ENCODE measurements at regions not wholly inside any gene's neighbourhood (a gene's known extent, or its start where the extent isn't known, plus 50 kb on each side); places are given as distances from the start of the nearest gene placed in this dataset.

DNA sequence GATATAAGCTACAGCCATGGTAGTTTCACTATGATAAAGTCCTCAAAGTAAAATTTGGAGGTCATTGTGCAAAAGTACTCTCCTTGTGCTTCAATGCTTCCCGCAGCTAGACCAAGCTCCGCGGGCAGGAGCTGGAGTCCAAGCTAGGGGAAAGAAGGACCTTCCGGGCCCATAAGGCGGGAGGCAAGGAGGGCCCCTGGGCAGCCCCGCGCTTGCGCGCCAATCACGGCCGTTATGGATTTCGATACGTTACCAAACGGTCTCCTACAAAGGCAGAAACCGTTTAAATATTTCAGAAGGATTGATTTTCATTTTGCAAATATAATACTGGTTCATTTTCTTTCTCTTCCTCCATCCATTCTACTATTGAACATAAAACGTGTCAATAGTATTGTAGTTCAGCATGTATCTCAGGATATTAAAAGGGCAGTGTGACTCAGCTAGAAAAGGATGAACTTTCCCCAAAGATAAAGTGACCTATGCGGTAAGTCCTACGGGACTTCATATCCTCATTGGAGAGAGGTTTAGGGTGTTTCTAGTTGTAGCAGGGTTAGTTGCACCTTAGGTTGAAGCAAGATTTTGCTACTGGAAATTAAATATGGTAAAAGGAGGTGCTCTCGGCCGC lies 128.0 kb downstream of the KIF20B start:
- no peak for DNase-seq

- no peak for DNase-seq
Measured at GRCh38 chr10:89829887-89830269, 128.5 kb downstream of the KIF20B start.

- DNase-seq, result no peak
Measured at GRCh38 chr10:89830624-89831023, 129.2 kb downstream of the KIF20B start.

DNA sequence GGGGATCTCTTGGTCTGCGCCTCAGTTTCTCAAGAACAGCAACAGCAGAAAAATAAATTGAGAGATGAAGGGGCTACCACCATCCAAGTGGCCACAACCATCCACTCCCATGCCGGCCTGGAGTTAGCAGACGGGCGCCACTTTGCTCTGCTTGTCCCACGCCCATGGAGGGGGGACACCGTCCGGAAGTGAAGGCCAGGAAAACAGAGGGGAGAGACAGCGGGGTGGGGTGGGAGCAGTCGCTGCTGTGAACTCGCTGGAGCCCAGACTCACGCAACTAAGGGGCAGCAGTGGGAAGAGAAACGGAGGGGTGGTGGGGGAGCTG lies 135.4 kb downstream of the KIF20B start:
- DNase-seq, result no peak

DNA sequence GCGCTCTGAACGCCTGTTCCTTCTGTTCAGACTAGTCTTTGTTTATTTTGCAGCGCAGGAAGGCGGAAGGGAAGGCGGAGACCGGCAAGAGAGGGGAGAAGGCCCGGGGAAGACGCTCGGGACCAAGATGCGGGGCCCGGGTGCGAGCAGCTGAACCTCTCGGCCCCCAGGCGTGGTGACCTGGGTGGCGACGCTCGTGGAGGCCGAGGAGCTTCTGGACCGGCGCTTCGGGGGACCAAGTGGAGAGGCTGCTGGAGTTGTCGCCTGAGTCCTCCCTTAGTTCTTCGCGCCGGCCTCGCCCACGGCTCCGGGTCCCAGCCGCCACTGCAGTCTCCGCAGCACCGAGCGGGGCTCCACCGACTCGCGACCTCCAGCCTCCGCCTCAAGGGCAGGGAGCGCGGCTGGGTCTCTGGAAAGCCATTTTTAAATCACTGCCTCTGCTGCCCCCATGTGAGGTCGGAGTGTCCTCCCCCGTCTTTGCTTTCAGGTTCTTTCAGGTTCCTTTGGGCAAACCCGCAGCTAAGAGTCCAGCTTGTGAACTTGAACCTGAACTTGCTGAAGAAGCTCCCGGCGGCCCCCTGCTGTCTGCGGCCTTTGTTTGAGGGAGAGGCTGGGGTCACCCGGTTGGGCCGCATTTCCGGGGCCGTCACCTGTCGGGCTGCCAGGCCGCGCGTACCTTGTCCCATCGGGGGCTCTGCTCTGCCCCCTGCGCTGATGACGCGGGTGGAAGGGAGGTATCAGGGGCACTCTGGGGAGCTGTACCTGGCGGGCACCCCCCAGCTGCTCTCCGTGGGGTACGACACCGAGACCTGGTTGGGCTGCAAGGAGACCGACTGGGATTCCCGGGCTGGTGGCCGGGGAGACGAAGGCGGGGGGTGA lies 136.0 kb downstream of the KIF20B start:
- DNase-seq, result no peak

DNA sequence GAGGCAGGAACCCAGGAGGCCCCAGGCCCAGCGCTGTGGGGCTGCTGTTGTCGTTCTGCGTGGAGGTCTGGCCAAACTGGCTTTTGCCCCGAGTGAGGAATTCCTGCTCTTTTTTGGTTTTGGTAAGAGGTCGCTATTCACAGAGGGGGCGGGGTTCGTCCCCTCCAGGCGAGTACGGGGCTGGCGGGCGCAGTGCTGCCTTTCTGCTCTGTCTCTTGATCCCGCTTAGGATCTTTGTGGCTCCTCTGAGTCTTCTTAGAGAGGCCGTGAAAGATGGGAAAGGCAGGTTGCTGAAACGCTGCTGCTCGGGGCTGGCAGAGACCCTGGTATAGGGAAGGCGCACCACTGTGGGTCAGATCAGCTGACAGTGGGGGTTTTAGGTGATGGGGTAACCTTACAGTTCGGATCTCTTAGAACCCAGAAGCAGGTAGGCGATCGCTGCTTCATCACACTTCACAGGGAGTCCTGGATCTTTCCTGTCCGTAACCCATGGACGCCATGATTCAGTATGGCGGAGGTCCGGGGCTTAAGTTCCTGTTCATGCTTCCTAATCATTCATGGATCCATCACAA lies 136.7 kb downstream of the KIF20B start:
- no peak for DNase-seq

GRCh38 chr10:89845541-89846280 lies 144.3 kb downstream of the KIF20B start:
- DNase-seq, result no peak

GRCh38 chr10:89846281-89846630 lies 144.9 kb downstream of the KIF20B start:
- DNase-seq, result no peak

- no peak for DNase-seq
Measured at GRCh38 chr10:89846786-89847185, 145.4 kb downstream of the KIF20B start.

DNA sequence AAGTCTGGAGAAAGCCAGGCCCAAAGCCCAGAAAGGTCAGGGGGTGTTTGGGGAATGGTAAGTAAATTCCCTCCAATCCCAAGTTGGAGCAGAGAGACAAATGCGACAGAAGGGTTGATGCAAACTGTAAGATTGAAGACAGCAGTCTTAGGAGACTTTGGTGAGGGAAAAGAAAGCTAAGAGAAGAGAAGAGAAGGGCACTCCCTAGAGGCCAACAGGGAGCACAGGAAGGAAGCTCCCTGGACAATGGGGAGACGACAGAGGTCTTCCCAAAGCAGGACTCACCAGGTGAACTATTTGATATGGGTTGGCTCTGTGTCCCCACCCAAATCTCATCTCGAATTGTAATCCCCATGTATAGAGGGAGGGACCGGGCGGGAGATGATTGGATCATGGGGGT lies 151.5 kb downstream of the KIF20B start:
- no peak for DNase-seq

DNA sequence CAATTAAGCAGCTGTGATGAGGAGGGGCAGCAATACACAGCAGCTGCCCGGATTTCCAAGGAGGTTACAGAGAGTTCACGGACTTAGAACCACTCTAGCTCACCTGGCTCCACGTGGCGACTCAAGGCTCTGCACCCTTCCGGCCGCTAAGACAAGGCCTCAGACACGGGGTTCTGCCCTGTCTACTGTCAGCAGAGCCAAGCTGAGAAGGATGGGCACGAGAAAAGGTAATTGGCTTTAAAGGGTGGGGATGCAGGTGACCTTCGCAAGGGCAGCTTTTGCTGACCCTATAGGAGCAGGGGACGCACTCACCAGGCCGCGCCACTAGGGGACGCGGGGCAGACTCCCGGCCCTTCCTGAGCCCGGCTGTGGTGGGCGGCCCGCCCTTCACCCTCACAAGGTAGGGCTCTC lies 152.4 kb downstream of the KIF20B start:
- no peak for DNase-seq

- DNase-seq, result no peak
Measured at GRCh38 chr10:89857431-89858042, 156.1 kb downstream of the KIF20B start.

DNA sequence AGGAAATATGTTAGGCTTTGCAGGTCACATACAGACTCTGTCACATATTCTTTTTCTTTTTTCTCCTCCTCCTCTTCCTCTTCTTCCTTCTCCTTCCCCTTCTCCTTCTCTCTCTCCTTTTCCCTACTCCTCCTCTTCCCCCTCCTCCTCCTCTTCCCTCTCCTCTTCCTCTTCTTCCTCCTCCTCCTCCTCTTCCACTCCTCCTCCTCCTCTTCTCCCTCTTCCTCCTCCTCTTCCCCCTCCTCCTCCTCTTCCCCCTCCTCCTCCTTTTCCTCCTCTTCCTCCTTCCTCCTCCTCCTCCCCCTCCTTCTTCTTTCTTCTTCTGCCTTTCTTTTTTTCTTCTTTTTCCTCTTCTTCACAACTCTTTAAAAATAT lies 159.8 kb downstream of the KIF20B start:
- no peak for DNase-seq

- DNase-seq, result no peak
Measured at GRCh38 chr10:89861584-89862301, 160.4 kb downstream of the KIF20B start.

DNA sequence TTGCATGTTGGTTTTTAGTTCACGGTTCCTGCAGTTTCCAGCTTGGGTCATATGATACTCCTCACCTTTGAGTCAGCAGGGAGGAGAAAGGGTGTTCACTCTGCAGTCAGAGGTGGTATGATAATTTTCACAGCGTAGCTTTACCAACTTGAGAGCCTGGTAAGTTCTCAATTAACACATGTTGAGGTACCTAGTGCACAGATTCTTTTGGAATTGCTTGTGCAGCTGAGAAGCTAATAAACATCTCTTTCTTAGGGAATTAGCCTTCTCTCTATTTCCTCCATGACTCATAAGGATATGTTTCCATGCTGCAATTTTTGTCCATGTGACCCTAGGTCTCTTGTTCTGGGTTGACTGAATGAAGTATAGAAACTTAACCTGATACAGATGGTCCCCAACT lies 166.6 kb downstream of the KIF20B start:
- DNase-seq, result no peak

GRCh38 chr10:89869180-89869579 lies 167.8 kb downstream of the KIF20B start:
- DNase-seq, result no peak

GRCh38 chr10:89869592-89870156 lies 168.3 kb downstream of the KIF20B start:
- no peak for DNase-seq

DNA sequence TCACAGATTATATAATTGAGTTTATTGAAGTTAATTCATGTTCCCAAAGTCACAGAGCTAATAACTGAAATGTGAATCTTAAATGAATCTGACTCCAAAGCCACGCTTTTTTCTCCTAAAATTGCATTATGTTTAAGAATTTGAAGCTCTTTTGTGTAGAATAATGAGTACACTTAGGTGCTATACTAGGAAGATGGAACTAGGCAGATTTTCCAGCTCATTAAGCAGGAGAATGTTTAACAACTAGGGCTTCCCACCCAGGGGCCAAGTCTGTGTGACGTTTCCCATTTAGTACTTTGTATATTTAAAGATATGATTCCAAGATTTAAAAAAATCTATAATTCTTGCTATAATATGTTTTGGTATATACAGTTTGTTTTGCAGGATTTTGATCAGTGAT lies 169.5 kb downstream of the KIF20B start:
- no peak for DNase-seq

DNA sequence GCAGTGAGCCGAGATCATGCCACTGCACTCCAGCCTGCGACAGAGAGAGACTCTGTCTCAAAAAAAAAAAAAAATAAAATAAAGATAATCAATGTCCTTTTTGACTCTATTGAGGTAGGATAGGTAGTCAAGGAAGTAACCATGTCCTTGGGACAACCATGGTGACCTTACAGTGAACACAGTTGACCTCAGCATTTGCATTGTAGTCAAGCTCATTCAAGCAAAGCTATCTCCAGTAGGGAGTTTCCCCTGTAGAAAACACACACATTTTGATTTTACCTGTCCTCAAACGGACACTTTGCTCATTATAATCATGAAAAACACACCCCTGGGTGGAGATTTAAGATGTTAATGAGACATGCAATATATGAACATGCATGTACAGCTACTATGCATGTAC lies 171.7 kb downstream of the KIF20B start:
- DNase-seq, result no peak

DNA sequence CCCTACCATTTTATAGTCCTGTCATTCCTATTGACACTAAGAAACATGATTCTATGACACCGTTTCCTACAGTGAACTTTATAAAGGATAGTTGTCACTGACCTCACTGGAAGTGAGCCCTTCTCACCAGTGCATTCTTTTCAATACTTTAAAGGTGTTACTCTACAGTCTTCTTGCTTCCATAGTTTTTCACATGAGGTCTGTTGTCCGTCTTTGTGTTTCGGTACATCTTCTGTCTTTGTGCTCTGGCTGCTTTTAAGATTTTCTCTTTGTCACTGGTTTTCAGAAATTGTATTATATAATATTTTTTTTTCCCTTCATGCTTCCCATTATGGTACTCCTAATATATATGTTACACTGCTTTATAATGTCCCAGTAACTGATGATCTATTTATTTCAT lies 174.2 kb downstream of the KIF20B start:
- DNase-seq, result no peak

DNA sequence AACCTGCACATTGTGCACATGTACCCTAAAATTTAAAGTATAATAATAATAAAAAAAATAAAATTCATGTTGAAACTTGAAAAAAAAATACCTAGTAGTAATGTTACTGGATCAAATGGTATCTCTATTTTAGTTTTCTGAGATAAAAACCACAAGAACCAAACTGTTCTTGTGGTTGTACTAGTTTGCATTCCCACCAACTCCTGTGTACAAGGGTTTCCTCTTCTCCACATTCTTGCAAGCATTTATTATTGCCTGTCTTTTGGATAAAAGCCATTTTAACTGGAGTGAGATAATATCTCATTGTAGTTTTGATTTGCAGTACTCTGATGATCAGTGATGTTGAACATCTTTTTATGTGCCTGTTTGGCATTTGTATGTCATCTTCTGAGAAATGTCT lies 177.7 kb downstream of the KIF20B start:
- DNase-seq, result no peak

GRCh38 chr10:89887406-89887805 lies 186.0 kb downstream of the KIF20B start:
- no peak for DNase-seq

All from NCI-H1092 (cell line).